ENCODE measurements at regions not wholly inside any gene's neighbourhood (a gene's known extent, or its start where the extent isn't known, plus 50 kb on each side); places are given as distances from the start of the nearest gene placed in this dataset.
A peak's percentile ranks its signal among the peaks of the same experiment; 100 is the strongest.
"Not testable (repeated sequence)": the region's sequence is repeated elsewhere in the genome, so short reads cannot be mapped to it uniquely, and the experiment has no call there.

DNA sequence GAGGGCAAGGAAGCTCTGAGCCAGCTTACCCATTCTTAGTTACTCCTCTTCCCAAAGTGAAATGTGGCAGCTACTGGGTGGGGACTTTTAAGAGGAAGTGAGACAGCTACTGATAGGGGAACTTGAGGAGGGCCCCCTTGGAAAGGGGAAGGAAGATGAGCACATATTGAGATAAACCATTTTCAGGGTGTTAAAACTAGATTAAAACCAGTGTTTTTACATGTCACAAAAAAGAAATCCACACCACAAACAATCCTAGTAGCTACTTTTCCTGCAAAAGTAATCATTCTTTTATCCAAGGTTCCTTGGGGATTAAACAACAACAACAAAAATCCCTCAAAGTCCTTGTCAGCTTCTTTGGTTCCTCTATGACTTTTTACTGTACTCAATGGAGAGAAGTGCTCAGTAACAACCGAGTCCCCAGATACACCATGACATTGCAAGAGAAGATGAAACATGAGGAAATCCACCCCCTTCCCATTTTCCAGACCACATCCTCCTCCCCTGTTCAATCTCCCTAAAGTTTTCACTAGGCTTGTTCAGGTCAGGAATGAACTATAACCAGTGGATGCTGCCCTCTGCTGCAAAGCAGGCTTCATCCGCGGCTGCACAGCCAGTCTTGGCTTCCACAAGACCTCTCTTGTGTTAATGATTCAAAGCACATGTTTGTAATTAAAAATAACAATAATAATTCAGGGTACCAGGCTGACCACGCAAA is 113.5 kb upstream of the TMEM164 start:
- Mint-ChIP-seq H3K9me3 (no peaks in the 10 kb centered on the region), H3K27me3 (no peaks in the 10 kb centered on the region), H3K4me3 (no peak overlapping the region), H3K27ac (no peak overlapping the region), H3K36me3 (no peaks in the 10 kb centered on the region), H3K4me1 (ENCODE audit: low read depth) (no peaks in the 10 kb centered on the region)
- DNase-seq, result no peak
- ChIA-PET POLR2A (no interaction called here), CTCF (interaction anchor here (0.6 to 4.1 kb wide), 4 partner anchors 33 to 404 kb away, joined by 3 to 40 read pairs (median 4); no protein-coding TSS in a partner anchor)
- intact Hi-C loops (cut with micrococcal nuclease), result loop anchor here (2.0 kb wide), 1 partner anchor 403 kb away; no protein-coding TSS in a partner anchor

DNA sequence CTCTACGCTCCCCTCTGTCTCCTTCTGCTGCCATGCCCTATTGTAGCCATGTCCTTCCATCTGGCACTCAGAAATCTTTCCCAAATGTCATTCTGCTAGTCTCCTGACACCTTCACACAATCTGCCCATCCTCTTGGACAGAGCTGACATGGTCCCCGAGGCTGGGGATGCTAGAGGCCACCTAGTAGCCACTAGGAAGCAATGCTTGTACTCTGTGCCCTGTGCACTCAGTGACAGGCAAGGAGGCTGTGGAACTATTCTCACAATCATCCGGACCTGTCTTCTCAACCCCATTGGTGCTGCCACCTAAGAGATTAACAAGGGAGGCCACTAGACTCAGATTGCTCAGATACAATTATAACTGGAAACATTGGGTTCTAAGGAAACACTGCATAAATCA is 112.6 kb upstream of the TMEM164 start:
- Mint-ChIP-seq H3K27me3 (no peaks in the 10 kb centered on the region), H3K36me3 (no peaks in the 10 kb centered on the region), H3K4me1 (ENCODE audit: low read depth) (no peaks in the 10 kb centered on the region), H3K4me3 (no peak overlapping the region), H3K27ac (no peak overlapping the region), H3K9me3 (no peaks in the 10 kb centered on the region)
- ChIA-PET POLR2A (no interaction called here), CTCF (interaction anchor here (0.8 to 4.1 kb wide), 16 partner anchors 10 to 405 kb away, joined by 3 to 40 read pairs (median 5); no protein-coding TSS in a partner anchor)
- no peak for DNase-seq
- intact Hi-C loops (cut with micrococcal nuclease), result loop anchor here (2.0 kb wide), 1 partner anchor 403 kb away; no protein-coding TSS in a partner anchor

- CTCF ChIA-PET, result interaction anchor here (0.6 to 4.1 kb wide), 26 partner anchors 11 to 412 kb away, joined by 3 to 40 read pairs (median 5); no protein-coding TSS in a partner anchor
- DNase-seq, result peak; percentile 52
- intact Hi-C loops (cut with micrococcal nuclease), result loop anchor here (2.0 kb wide), 1 partner anchor 404 kb away; no protein-coding TSS in a partner anchor
- POLR2A ChIA-PET, result no interaction called here
- no peaks in the 10 kb centered on the region for H3K4me1 Mint-ChIP-seq (ENCODE audit: low read depth)
- no peak overlapping the region for H3K27ac Mint-ChIP-seq
- no peaks in the 10 kb centered on the region for H3K9me3 Mint-ChIP-seq
- no peaks in the 10 kb centered on the region for H3K27me3 Mint-ChIP-seq
- H3K4me3 Mint-ChIP-seq, result no peak overlapping the region
- H3K36me3 Mint-ChIP-seq, result no peaks in the 10 kb centered on the region
Observed at GRCh38 chrX:109890910-109891502, 111.9 kb upstream of the TMEM164 start.

DNA sequence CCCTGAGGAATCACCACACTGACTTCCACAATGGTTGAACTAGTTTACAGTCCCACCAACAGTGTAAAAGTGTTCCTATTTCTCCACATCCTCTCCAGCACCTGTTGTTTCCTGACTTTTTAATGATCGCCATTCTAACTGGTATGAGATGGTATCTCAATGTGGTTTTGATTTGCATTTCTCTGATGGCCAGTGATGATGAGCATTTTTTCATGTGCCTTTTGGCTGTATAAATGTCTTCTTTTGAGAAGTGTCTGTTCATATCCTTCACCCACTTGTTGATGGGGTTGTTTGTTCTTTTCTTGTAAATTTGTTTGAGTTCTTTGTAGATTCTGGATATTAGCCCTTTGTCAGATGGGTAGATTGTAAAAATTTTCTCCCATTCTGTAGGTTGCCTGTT is 106.9 kb upstream of the TMEM164 start:
- CTCF ChIA-PET; intact Hi-C loops (cut with micrococcal nuclease): not testable (repeated sequence)

DNA sequence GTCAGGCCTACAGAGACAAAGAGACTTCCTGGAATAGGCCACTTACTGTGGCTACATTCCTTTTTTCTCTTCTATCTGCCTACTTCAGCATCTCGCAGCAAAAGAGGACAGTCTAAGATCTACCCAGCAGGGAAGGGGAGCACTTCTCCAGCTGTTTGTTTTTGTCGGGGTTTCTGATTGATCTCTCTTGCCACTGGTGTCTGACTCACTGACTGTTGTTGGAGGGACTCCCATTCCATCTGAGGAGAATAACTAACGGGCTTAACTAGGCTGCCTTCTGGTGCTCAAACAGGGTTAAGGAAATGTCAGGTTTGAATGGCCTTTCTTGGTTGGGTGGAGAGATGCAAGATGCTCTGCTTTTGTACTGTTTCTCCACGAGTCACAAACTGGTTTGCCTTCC is 100.2 kb upstream of the TMEM164 start:
- H3K4me1 Mint-ChIP-seq (ENCODE audit: low read depth), result no peaks in the 10 kb centered on the region
- H3K9me3 Mint-ChIP-seq, result no peaks in the 10 kb centered on the region
- no peak for DNase-seq
- H3K27ac Mint-ChIP-seq, result no peak overlapping the region
- POLR2A ChIA-PET, result no interaction called here
- H3K27me3 Mint-ChIP-seq, result peaks cover 13% of the 10 kb centered on the region
- intact Hi-C loops (cut with micrococcal nuclease), result no loop called here
- no peaks in the 10 kb centered on the region for H3K36me3 Mint-ChIP-seq
- no peak overlapping the region for H3K4me3 Mint-ChIP-seq
- CTCF ChIA-PET, result no interaction called here

More for the DNA sequence above, 106.9 kb upstream of the TMEM164 start:
- H3K27me3 Mint-ChIP-seq; H3K9me3 Mint-ChIP-seq; POLR2A ChIA-PET; H3K27ac Mint-ChIP-seq; H3K4me1 Mint-ChIP-seq (ENCODE audit: low read depth); DNase-seq; H3K36me3 Mint-ChIP-seq; H3K4me3 Mint-ChIP-seq: not testable (repeated sequence)

GRCh38 chrX:109911046-109911445 is 91.9 kb upstream of the TMEM164 start:
- ChIA-PET POLR2A (no interaction called here), CTCF (interaction anchor here (1.0 to 1.4 kb wide), 2 partner anchors 235 kb away, joined by 3 to 4 read pairs; no protein-coding TSS in a partner anchor)
- Mint-ChIP-seq H3K27me3 (no peaks in the 10 kb centered on the region), H3K4me3 (no peak overlapping the region), H3K9me3 (no peaks in the 10 kb centered on the region), H3K36me3 (no peaks in the 10 kb centered on the region), H3K4me1 (ENCODE audit: low read depth) (no peaks in the 10 kb centered on the region), H3K27ac (no peak overlapping the region)
- intact Hi-C loops (cut with micrococcal nuclease), result loop anchor here (1.0 kb wide), 1 partner anchor 235 kb away; no protein-coding TSS in a partner anchor
- DNase-seq, result no peak

- H3K9me3 Mint-ChIP-seq, CTCF ChIA-PET: not testable (repeated sequence)
Observed at GRCh38 chrX:109912993-109913392, 89.9 kb upstream of the TMEM164 start.

GRCh38 chrX:109914114-109914849 is 88.6 kb upstream of the TMEM164 start:
- no peaks in the 10 kb centered on the region for H3K27me3 Mint-ChIP-seq
- DNase-seq, result no peak
- H3K36me3 Mint-ChIP-seq, result no peaks in the 10 kb centered on the region
- ChIA-PET CTCF (no interaction called here), POLR2A (no interaction called here)
- H3K27ac Mint-ChIP-seq, result no peak overlapping the region
- intact Hi-C loops (cut with micrococcal nuclease), result no loop called here
- no peaks in the 10 kb centered on the region for H3K9me3 Mint-ChIP-seq
- no peak overlapping the region for H3K4me3 Mint-ChIP-seq
- no peaks in the 10 kb centered on the region for H3K4me1 Mint-ChIP-seq (ENCODE audit: low read depth)

More at GRCh38 chrX:109912993-109913392, 89.9 kb upstream of the TMEM164 start:
- H3K27ac Mint-ChIP-seq; H3K27me3 Mint-ChIP-seq; H3K4me1 Mint-ChIP-seq (ENCODE audit: low read depth); POLR2A ChIA-PET; H3K4me3 Mint-ChIP-seq; intact Hi-C loops (cut with micrococcal nuclease); H3K36me3 Mint-ChIP-seq; DNase-seq: not testable (repeated sequence)

DNA sequence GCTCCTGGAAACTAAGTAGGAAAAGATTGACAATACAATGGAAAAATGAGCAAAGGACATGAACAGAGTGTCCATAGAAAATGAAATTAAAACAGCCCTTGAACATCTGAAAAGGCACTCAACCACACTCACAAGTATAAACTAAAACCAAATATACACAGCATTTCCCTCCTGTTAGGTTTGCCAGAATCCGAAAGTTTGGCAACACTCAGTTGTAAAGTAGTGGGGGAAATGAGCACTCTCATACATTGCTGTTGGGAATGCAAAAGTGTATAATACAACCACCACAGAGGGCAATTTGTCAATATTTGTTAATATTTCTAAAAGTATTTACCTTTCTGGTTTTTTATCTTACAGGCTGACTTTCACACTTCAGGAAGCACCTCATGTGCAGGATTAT is 84.2 kb upstream of the TMEM164 start:
- no peaks in the 10 kb centered on the region for H3K36me3 Mint-ChIP-seq
- intact Hi-C loops (cut with micrococcal nuclease), result no loop called here
- no peaks in the 10 kb centered on the region for H3K9me3 Mint-ChIP-seq
- ChIA-PET POLR2A (no interaction called here), CTCF (interaction anchor here (0.9 kb wide), 1 partner anchor 28 kb away, joined by 5 read pairs; no protein-coding TSS in a partner anchor)
- DNase-seq, result no peak
- no peaks in the 10 kb centered on the region for H3K4me1 Mint-ChIP-seq (ENCODE audit: low read depth)
- H3K4me3 Mint-ChIP-seq, result no peak overlapping the region
- H3K27me3 Mint-ChIP-seq, result no peaks in the 10 kb centered on the region
- no peak overlapping the region for H3K27ac Mint-ChIP-seq

DNA sequence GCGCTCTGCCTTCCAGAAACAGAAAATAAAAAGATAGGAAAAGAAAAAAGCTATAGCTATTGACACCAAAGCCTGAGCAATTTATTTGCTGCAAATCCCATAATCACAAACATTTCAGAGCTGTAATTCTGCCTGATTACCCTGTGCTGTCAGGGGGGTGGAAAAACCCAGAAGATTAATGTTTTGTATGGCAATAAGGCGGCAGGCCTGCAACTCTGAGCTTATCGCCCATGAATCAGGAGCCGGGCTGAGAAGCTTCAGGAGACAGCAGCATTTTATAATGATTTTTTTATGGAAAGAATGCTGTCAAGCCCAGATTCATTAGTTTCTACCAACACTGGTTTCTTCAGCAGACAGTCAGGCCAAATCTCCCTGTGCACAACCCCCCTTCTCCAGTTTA is 82.6 kb upstream of the TMEM164 start:
- intact Hi-C loops (cut with micrococcal nuclease), result no loop called here
- no peak for DNase-seq
- Mint-ChIP-seq H3K36me3 (no peaks in the 10 kb centered on the region), H3K4me3 (no peak overlapping the region), H3K9me3 (no peaks in the 10 kb centered on the region), H3K27me3 (no peaks in the 10 kb centered on the region), H3K4me1 (ENCODE audit: low read depth) (no peaks in the 10 kb centered on the region), H3K27ac (no peak overlapping the region)
- POLR2A ChIA-PET, result no interaction called here
- CTCF ChIA-PET, result interaction anchor here (0.8 kb wide), 1 partner anchor 226 kb away, joined by 3 read pairs; no protein-coding TSS in a partner anchor

- intact Hi-C loops (cut with micrococcal nuclease), result no loop called here
- no peak for DNase-seq
- ChIA-PET POLR2A (no interaction called here), CTCF (interaction anchor here (0.8 kb wide), 1 partner anchor 225 kb away, joined by 3 read pairs; no protein-coding TSS in a partner anchor)
- H3K9me3 Mint-ChIP-seq, result no peaks in the 10 kb centered on the region
- H3K4me3 Mint-ChIP-seq, result no peak overlapping the region
- no peaks in the 10 kb centered on the region for H3K27me3 Mint-ChIP-seq
- no peaks in the 10 kb centered on the region for H3K4me1 Mint-ChIP-seq (ENCODE audit: low read depth)
- H3K27ac Mint-ChIP-seq, result no peak overlapping the region
- no peaks in the 10 kb centered on the region for H3K36me3 Mint-ChIP-seq
Observed at GRCh38 chrX:109920868-109921267, 82.0 kb upstream of the TMEM164 start.

- Mint-ChIP-seq H3K9me3 (no peaks in the 10 kb centered on the region), H3K4me1 (ENCODE audit: low read depth) (no peaks in the 10 kb centered on the region), H3K27ac (no peak overlapping the region), H3K27me3 (no peaks in the 10 kb centered on the region), H3K36me3 (no peaks in the 10 kb centered on the region), H3K4me3 (no peak overlapping the region)
- ChIA-PET CTCF (no interaction called here), POLR2A (no interaction called here)
- intact Hi-C loops (cut with micrococcal nuclease), result no loop called here
- no peak for DNase-seq
Observed at GRCh38 chrX:109922190-109922589, 80.7 kb upstream of the TMEM164 start.

Measured in activated CD4-positive, alpha-beta memory T cell treated with anti-CD3 and anti-CD28 coated beads for 36 hours (primary cell).